ENCODE measurements at regions not wholly inside any gene's neighbourhood (a gene's known extent, or its start where the extent isn't known, plus 50 kb on each side); places are given as distances from the start of the nearest gene placed in this dataset.

DNA sequence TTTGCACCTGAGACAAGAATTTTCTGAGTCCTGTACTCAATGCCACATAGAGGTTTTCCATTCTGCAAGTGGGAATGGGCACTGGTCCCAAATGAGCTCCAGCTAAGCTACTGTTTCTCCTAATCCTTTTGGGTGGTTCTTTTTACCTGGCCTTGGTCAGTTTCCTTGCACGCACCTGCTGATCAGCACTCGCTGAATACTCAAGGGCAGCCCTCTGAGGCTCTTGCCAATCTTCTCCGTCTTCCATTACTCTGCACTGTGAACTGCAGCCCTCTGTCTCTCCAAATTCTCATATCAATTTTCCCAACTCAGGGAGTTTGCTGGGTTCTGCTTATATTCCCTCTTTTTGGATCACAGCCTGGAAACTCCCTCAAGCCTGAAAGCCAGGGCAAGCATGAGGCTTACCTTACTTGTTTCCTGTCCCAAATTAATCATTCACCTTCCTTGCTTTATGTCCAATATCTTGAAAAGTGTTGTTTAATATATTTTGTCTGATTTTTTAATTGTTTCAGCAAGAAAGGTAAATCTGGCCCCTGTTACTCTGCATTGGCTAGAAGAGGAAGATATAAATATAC, 138.0 kb upstream of the TBX18 start:
- TF ChIP-seq, protein P1, sequence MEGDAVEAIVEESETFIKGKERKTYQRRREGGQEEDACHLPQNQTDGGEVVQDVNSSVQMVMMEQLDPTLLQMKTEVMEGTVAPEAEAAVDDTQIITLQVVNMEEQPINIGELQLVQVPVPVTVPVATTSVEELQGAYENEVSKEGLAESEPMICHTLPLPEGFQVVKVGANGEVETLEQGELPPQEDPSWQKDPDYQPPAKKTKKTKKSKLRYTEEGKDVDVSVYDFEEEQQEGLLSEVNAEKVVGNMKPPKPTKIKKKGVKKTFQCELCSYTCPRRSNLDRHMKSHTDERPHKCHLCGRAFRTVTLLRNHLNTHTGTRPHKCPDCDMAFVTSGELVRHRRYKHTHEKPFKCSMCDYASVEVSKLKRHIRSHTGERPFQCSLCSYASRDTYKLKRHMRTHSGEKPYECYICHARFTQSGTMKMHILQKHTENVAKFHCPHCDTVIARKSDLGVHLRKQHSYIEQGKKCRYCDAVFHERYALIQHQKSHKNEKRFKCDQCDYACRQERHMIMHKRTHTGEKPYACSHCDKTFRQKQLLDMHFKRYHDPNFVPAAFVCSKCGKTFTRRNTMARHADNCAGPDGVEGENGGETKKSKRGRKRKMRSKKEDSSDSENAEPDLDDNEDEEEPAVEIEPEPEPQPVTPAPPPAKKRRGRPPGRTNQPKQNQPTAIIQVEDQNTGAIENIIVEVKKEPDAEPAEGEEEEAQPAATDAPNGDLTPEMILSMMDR (IDR thresholded peaks at IDR 0.05; ENCODE audit: low read depth, low read length), result no peak
- TF ChIP-seq POLR2A (IDR thresholded peaks at IDR 0.05; ENCODE audit: extremely low read depth, insufficient read length), result no peak
